Natural killer cell (primary cell): ENCODE measurements at regions not wholly inside any gene's neighbourhood (a gene's known extent, or its start where the extent isn't known, plus 50 kb on each side); places are given as distances from the start of the nearest gene placed in this dataset.

Experiments used
- ATAC-seq, 3 donors: fragments of 150-1000 bp in 2 of 3; fragments of 200-7000 bp in 1 of 3; cut with Tn5 transposase; 1 replicate in 1 of 3; 2 replicates in 2 of 3; pipeline ENCODE4 v1.10.0; 2021; ENCODE audit warnings: mild to moderate bottlenecking in 2 of 3, moderate library complexity in 2 of 3
- DNase-seq, 2 donors: peaks; one replicate each; pipeline versions ENCODE4 v3.0.0 to v3.0.0-alpha.2; 2013 to 2021; ENCODE audit warnings: mixed read lengths in 1 of 2
- H3K27ac ChIP-seq: one replicate; pipeline ENCODE4 v1.5.1; 2013; ENCODE audit warnings: mild to moderate bottlenecking, low read length
- H3K27me3 ChIP-seq: one replicate; pipeline ENCODE4 v1.6.1; 2013; ENCODE audit warnings: low read length; ENCODE audit not compliant: control insufficient read depth, insufficient read depth
- H3K36me3 ChIP-seq: one replicate; pipeline ENCODE4 v1.6.1; 2013; ENCODE audit warnings: low read length; ENCODE audit not compliant: control insufficient read depth, insufficient read depth
- H3K4me1 ChIP-seq: one replicate; pipeline ENCODE4 v1.6.1; 2013; ENCODE audit warnings: low read length; ENCODE audit not compliant: control insufficient read depth, insufficient read depth
- H3K4me3 ChIP-seq: one replicate; pipeline ENCODE4 v1.5.1; 2013; ENCODE audit warnings: low read length
- H3K9me3 ChIP-seq: one replicate; pipeline ENCODE4 v1.6.1; 2013; ENCODE audit warnings: low read length; ENCODE audit not compliant: control insufficient read depth, insufficient read depth
- H3K27ac Mint-ChIP-seq, 2 donors: one replicate each; pipeline ENCODE4 v1.8.0; 2022; ENCODE audit warnings: mild to moderate bottlenecking in 2 of 2, mixed read lengths in 2 of 2, moderate library complexity in 1 of 2
- H3K27me3 Mint-ChIP-seq, 2 donors: one replicate each; pipeline ENCODE4 v1.8.0; 2022; ENCODE audit warnings: low read depth in 2 of 2, mixed read lengths in 2 of 2
- H3K36me3 Mint-ChIP-seq: one replicate; pipeline ENCODE4 v1.8.0; 2022; ENCODE audit warnings: mixed read lengths
- H3K4me1 Mint-ChIP-seq, 2 donors: one replicate each; pipeline ENCODE4 v1.8.0; 2022; ENCODE audit warnings: mixed read lengths in 2 of 2
- H3K4me3 Mint-ChIP-seq: one replicate; pipeline ENCODE4 v1.8.0; 2022; ENCODE audit warnings: mild to moderate bottlenecking, moderate library complexity, mixed read lengths
- H3K9me3 Mint-ChIP-seq, 2 donors: one replicate each; pipeline ENCODE4 v1.8.0; 2022; ENCODE audit warnings: mixed read lengths in 2 of 2
- CTCF ChIP-seq: fragments of 200-600 bp; IDR thresholded peaks from one replicate; pipeline ENCODE4 v1.8.0; 2022; ENCODE audit warnings: antibody characterized with exemption
- WGBS: methylation state at CpG from one replicate; pipeline ENCODE4 v1.1.7; 2013; ENCODE audit warnings: missing lambda C conversion rate; ENCODE audit not compliant: insufficient coverage; 5-methylcytosine and 5-hydroxymethylcytosine counted together
- intact Hi-C: fragments of 100-400 bp; cut with micrococcal nuclease; formaldehyde crosslinking; loops from one replicate; pipeline ENCODE4 v1.14.2; 2022

GRCh38 chr6:84457276-84457675, 229.8 kb upstream of the CEP162 start:
- no peaks in the 10 kb centered on the region for H3K4me1 ChIP-seq
- no peaks in the 10 kb centered on the region for H3K4me1 Mint-ChIP-seq
- H3K36me3 ChIP-seq = no peaks in the 10 kb centered on the region
- intact Hi-C loops = no loop called here
- H3K36me3 Mint-ChIP-seq = no peaks in the 10 kb centered on the region
- H3K27me3 Mint-ChIP-seq = no peaks in the 10 kb centered on the region
- H3K27ac Mint-ChIP-seq = no peak overlapping the region
- H3K4me3 Mint-ChIP-seq = no peak overlapping the region
- H3K27me3 ChIP-seq = no peaks in the 10 kb centered on the region
- peaks cover 5 to 10% of the 10 kb centered on the region in 2 donors for H3K9me3 Mint-ChIP-seq
- ATAC-seq (no peak), DNase-seq (no peak)
- no peak for TF ChIP-seq CTCF
- 26% methylated on average over 2 of the region's 3 CpGs for WGBS
- H3K27ac ChIP-seq = no peak overlapping the region
- no peak overlapping the region for H3K4me3 ChIP-seq
- H3K9me3 ChIP-seq = no peaks in the 10 kb centered on the region

- ATAC-seq (no peak), DNase-seq (no peak)
- H3K27me3 ChIP-seq = no peaks in the 10 kb centered on the region
- no peaks in the 10 kb centered on the region for H3K27me3 Mint-ChIP-seq
- no peaks in the 10 kb centered on the region for H3K36me3 ChIP-seq
- H3K4me3 ChIP-seq = no peak overlapping the region
- no CpG with 5 or more reads among the region's 4 CpGs for WGBS
- no peak overlapping the region for H3K27ac Mint-ChIP-seq
- no peaks in the 10 kb centered on the region for H3K4me1 Mint-ChIP-seq
- no peaks in the 10 kb centered on the region for H3K9me3 ChIP-seq
- peaks cover 3 to 10% of the 10 kb centered on the region in 2 donors for H3K9me3 Mint-ChIP-seq
- no peak overlapping the region for H3K4me3 Mint-ChIP-seq
- TF ChIP-seq CTCF = no peak
- H3K27ac ChIP-seq = no peak overlapping the region
- intact Hi-C loops = no loop called here
- no peaks in the 10 kb centered on the region for H3K36me3 Mint-ChIP-seq
- H3K4me1 ChIP-seq = no peaks in the 10 kb centered on the region
These were observed 229.4 kb upstream of the CEP162 start for GRCh38 chr6:84456803-84457202.

- no peaks in the 10 kb centered on the region for H3K36me3 Mint-ChIP-seq
- DNase-seq = no peak
- ATAC-seq = no peak
- Histone ChIP-seq H3K36me3 (no peaks in the 10 kb centered on the region), H3K27ac (no peak overlapping the region), H3K4me1 (no peaks in the 10 kb centered on the region), H3K9me3 (no peaks in the 10 kb centered on the region), H3K27me3 (no peaks in the 10 kb centered on the region), H3K4me3 (no peak overlapping the region)
- H3K27me3 Mint-ChIP-seq = no peaks in the 10 kb centered on the region
- H3K27ac Mint-ChIP-seq = no peak overlapping the region
- TF ChIP-seq CTCF = no peak
- H3K9me3 Mint-ChIP-seq = peaks cover 3 to 10% of the 10 kb centered on the region in 2 donors
- WGBS = 49% methylated on average over 2 of the region's 3 CpGs
- H3K4me3 Mint-ChIP-seq = no peak overlapping the region
- no peaks in the 10 kb centered on the region for H3K4me1 Mint-ChIP-seq
- intact Hi-C loops = no loop called here
These were observed 228.1 kb upstream of the CEP162 start for GRCh38 chr6:84455511-84456029.

- Histone ChIP-seq H3K4me3 (no peak overlapping the region), H3K9me3 (no peaks in the 10 kb centered on the region), H3K27me3 (no peaks in the 10 kb centered on the region), H3K4me1 (no peaks in the 10 kb centered on the region), H3K27ac (no peak overlapping the region), H3K36me3 (no peaks in the 10 kb centered on the region)
- H3K36me3 Mint-ChIP-seq = no peaks in the 10 kb centered on the region
- H3K27ac Mint-ChIP-seq = no peak overlapping the region
- ATAC-seq (no peak), DNase-seq (no peak)
- H3K9me3 Mint-ChIP-seq = peaks cover 3 to 6% of the 10 kb centered on the region in 2 donors
- H3K27me3 Mint-ChIP-seq = no peaks in the 10 kb centered on the region
- no peaks in the 10 kb centered on the region for H3K4me1 Mint-ChIP-seq
- H3K4me3 Mint-ChIP-seq = no peak overlapping the region
- intact Hi-C loops = no loop called here
- no peak for TF ChIP-seq CTCF
These were observed 226.1 kb upstream of the CEP162 start for GRCh38 chr6:84453499-84453898.
